ENCODE measurements at regions not wholly inside any gene's neighbourhood (a gene's known extent, or its start where the extent isn't known, plus 50 kb on each side); places are given as distances from the start of the nearest gene placed in this dataset.

- Histone ChIP-seq H3K4me3 (no peak overlapping the region), H3K4me1 (no peaks in the 10 kb centered on the region), H3K27me3 (no peaks in the 10 kb centered on the region), H3K36me3 (no peaks in the 10 kb centered on the region), H3K9me3 (no peaks in the 10 kb centered on the region), H3K27ac (no peak overlapping the region)
- no peak for DNase-seq
- TF ChIP-seq POLR2A (IDR thresholded peaks at IDR 0.05), result no peak
- TF ChIP-seq, protein P1, sequence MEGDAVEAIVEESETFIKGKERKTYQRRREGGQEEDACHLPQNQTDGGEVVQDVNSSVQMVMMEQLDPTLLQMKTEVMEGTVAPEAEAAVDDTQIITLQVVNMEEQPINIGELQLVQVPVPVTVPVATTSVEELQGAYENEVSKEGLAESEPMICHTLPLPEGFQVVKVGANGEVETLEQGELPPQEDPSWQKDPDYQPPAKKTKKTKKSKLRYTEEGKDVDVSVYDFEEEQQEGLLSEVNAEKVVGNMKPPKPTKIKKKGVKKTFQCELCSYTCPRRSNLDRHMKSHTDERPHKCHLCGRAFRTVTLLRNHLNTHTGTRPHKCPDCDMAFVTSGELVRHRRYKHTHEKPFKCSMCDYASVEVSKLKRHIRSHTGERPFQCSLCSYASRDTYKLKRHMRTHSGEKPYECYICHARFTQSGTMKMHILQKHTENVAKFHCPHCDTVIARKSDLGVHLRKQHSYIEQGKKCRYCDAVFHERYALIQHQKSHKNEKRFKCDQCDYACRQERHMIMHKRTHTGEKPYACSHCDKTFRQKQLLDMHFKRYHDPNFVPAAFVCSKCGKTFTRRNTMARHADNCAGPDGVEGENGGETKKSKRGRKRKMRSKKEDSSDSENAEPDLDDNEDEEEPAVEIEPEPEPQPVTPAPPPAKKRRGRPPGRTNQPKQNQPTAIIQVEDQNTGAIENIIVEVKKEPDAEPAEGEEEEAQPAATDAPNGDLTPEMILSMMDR (IDR thresholded peaks at IDR 0.05), result no peak
Measured at GRCh38 chr10:33674491-33674890, 340.0 kb upstream of the NRP1 start.

DNA sequence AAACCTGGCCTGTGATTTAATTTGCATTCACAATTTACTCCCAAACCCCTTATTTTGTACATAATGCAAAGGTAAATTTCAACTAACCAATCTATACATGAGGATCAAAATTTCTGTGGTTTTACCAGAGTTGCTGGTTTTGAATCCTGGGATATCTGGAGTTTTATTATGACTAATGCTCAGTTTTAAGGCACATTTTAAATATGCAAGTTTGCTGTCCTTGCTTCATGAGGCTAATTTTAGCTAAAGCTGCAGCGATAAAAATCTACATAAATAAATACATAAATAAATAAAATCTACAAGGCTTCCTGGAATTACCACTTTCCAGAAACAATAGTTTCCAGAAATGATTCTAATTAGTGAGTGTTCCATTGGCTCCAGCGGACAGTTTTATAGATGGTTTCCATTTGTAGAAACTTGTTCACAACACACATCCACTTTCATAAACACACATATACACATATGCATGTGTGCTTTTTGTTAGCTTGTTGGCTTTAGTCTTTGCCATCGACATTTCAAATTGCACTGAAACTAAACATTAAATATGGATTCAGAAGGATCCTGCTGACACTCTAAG, 339.5 kb upstream of the NRP1 start:
- Histone ChIP-seq H3K4me3 (no peak overlapping the region), H3K27ac (no peak overlapping the region), H3K9me3 (no peaks in the 10 kb centered on the region), H3K27me3 (no peaks in the 10 kb centered on the region), H3K36me3 (no peaks in the 10 kb centered on the region), H3K4me1 (no peaks in the 10 kb centered on the region)
- TF ChIP-seq, protein P1 (IDR thresholded peaks at IDR 0.05), result no peak
- TF ChIP-seq POLR2A (IDR thresholded peaks at IDR 0.05), result no peak
- no peak for DNase-seq

DNA sequence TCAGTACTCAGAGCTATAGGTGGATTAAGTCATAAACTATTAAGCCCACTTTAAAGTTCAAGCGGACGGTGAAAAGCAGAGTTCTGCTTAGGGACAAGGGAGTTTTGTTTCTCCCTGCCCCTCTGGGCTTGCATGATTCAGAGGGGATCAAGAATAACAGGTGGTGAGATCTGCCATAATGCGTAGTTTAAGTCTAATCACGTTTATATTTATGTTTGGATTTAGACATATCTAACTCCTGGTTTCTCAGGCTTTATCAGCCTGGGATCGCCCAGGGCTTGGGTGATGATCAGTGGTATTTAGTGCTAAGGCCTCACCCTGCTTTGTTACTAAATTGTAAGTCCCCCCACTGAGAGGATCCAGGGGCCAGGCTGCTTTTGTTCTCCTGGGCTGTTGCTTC, 335.4 kb upstream of the NRP1 start:
- no peaks in the 10 kb centered on the region for H3K36me3 ChIP-seq
- no peak for TF ChIP-seq POLR2A (IDR thresholded peaks at IDR 0.05)
- H3K27ac ChIP-seq, result no peak overlapping the region
- H3K4me1 ChIP-seq, result no peaks in the 10 kb centered on the region
- H3K4me3 ChIP-seq, result no peak overlapping the region
- no peak for DNase-seq
- H3K9me3 ChIP-seq, result peaks cover 0 to under 1% (median 0%) of the 10 kb centered on the region in 4 donors
- H3K27me3 ChIP-seq, result no peaks in the 10 kb centered on the region

GRCh38 chr10:33666686-33667480, 332.4 kb upstream of the NRP1 start:
- no peaks in the 10 kb centered on the region for H3K4me1 ChIP-seq
- no peak overlapping the region for H3K4me3 ChIP-seq
- TF ChIP-seq, protein P1 (IDR thresholded peaks at IDR 0.05), result no peak
- no peak for TF ChIP-seq POLR2A (IDR thresholded peaks at IDR 0.05)
- H3K9me3 ChIP-seq, result peaks cover 0 to 4% (median 0%) of the 10 kb centered on the region in 4 donors
- H3K27me3 ChIP-seq, result no peaks in the 10 kb centered on the region
- DNase-seq, result no peak
- H3K36me3 ChIP-seq, result no peaks in the 10 kb centered on the region
- no peak overlapping the region for H3K27ac ChIP-seq

DNA sequence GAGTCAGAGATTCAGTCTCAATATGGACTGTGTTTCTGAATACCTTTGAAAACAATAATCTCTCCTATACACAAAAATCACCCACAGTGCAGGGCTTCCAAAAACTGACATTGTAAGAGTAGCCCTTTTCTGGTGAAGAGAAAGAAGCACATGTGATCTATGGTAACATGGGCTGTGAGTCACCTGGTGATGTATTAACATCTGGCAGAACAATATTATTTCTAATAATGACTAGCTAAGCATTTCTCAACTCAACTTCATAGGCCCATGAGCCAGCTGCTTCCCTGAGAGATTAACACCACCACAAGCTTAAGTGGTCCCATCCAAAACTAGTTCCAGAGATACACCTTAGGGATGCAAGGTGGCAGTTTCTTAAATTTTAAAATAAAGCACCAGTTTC, 331.0 kb upstream of the NRP1 start:
- H3K9me3 ChIP-seq, result peaks cover 0 to 4% (median 0%) of the 10 kb centered on the region in 4 donors
- H3K27ac ChIP-seq, result no peak overlapping the region
- no peak overlapping the region for H3K4me3 ChIP-seq
- H3K36me3 ChIP-seq, result no peaks in the 10 kb centered on the region
- no peaks in the 10 kb centered on the region for H3K27me3 ChIP-seq
- TF ChIP-seq POLR2A (IDR thresholded peaks at IDR 0.05), result no peak
- TF ChIP-seq, protein P1 (IDR thresholded peaks at IDR 0.05), result no peak
- H3K4me1 ChIP-seq, result no peaks in the 10 kb centered on the region
- no peak for DNase-seq

- H3K27me3 ChIP-seq, result no peaks in the 10 kb centered on the region
- TF ChIP-seq, protein P1 (IDR thresholded peaks at IDR 0.05), result no peak
- TF ChIP-seq POLR2A (IDR thresholded peaks at IDR 0.05), result no peak
- H3K4me1 ChIP-seq, result no peaks in the 10 kb centered on the region
- no peak overlapping the region for H3K4me3 ChIP-seq
- H3K36me3 ChIP-seq, result no peaks in the 10 kb centered on the region
- H3K27ac ChIP-seq, result no peak overlapping the region
- H3K9me3 ChIP-seq, result peaks cover 0 to 4% (median 0%) of the 10 kb centered on the region in 4 donors
- no peak for DNase-seq
Measured at GRCh38 chr10:33664070-33664469, 329.6 kb upstream of the NRP1 start.
